ENCODE measurements at regions not wholly inside any gene's neighbourhood (a gene's known extent, or its start where the extent isn't known, plus 50 kb on each side); places are given as distances from the start of the nearest gene placed in this dataset.

- WGBS (ENCODE audit: insufficient coverage, insufficient replicate concordance, low lambda C conversion rate, missing lambda C conversion rate): 10% methylated on average over 5 of the region's 5 CpGs
- H3K79me2 ChIP-seq (ENCODE audit: control insufficient read depth, insufficient read depth, low read length): no peaks in the 10 kb centered on the region
- H3K4me1 ChIP-seq (ENCODE audit: control insufficient read depth, insufficient read depth, low read length): no peaks in the 10 kb centered on the region
- CTCF ChIA-PET: interaction anchor here (0.8 to 1.2 kb wide), 6 partner anchors 9 to 1025 kb away, joined by 3 to 4 read pairs (median 3); no protein-coding TSS in a partner anchor
- H3K9ac ChIP-seq (ENCODE audit: control insufficient read depth, insufficient read depth, low read length): no peak overlapping the region
- SMC1A ChIA-PET (ENCODE audit: uncharacterized antibody, unreplicated experiment): interaction anchor here (1.6 kb wide), 1 partner anchor 609 kb away, joined by 6 read pairs; no protein-coding TSS in a partner anchor
- H3K4me3 ChIP-seq: no peak overlapping the region
- H3K36me3 ChIP-seq (ENCODE audit: control insufficient read depth in 2 of 2, insufficient read depth in 2 of 2, low read length in 1 of 2): no peaks in the 10 kb centered on the region
- POLR2A ChIA-PET: no interaction called here
- FAIRE-seq: no peak
- H3K4me2 ChIP-seq (ENCODE audit: control insufficient read depth, insufficient read depth): no peak overlapping the region
- no peaks in the 10 kb centered on the region for H4K20me1 ChIP-seq (ENCODE audit: control insufficient read depth, insufficient read depth)
- in situ Hi-C loops (cut with MboI) (no loop called here), intact Hi-C loops (cut with micrococcal nuclease; ENCODE audit: unreplicated experiment) (loop anchor here (10.0 kb wide), 1 partner anchor 611 kb away; no protein-coding TSS in a partner anchor)
- no TSS peak for BruUV-seq (replicated peaks)
- H2AFZ ChIP-seq (ENCODE audit: control insufficient read depth, low read depth, low read length): no peak overlapping the region
- no peaks in the 10 kb centered on the region for H3K9me3 ChIP-seq (replicated peaks; ENCODE audit: control insufficient read depth, insufficient read depth, low read length)
- RAD21 ChIA-PET (ENCODE audit: unreplicated experiment): no interaction called here
- TF ChIP-seq NFIC (IDR thresholded peaks at IDR 0.05; ENCODE audit: low read depth, low read length) (no peak), CTCF (IDR thresholded peaks at IDR 0.05 in 2 of 3, conservative IDR thresholded peaks at IDR 0.05 in 1 of 3; ENCODE audit: control insufficient read depth in 2 of 3, extremely low read depth in 1 of 3, insufficient read depth in 1 of 3, low read depth in 3 of 3, low read length in 3 of 3) (peak in 2 of 3 experiments; percentile 13 to 24; a peak in 1 of 6 replicates), SMC3 (IDR thresholded peaks at IDR 0.05; ENCODE audit: borderline replicate concordance, low read length) (peak; percentile 29; the same call in 1 of the 2 replicates)
- no peak for DNase-seq (ENCODE audit: low read depth, low spot score)
- no peak overlapping the region for H3K27ac ChIP-seq (ENCODE audit: control insufficient read depth, insufficient read depth)
- ATAC-seq: peak; percentile 44
- H3K27me3 ChIP-seq (replicated peaks in 1 of 2; ENCODE audit: control insufficient read depth in 2 of 2, insufficient read depth in 2 of 2, low read length in 1 of 2): no peaks in the 10 kb centered on the region
Observed at GRCh38 chr4:178275671-178276360, 833.6 kb upstream of the AGA start.

- no peak for ATAC-seq
- TF ChIP-seq TBL1XR1 (IDR thresholded peaks at IDR 0.05; ENCODE audit: low read depth, low read length) (no peak), ATF7 (IDR thresholded peaks at IDR 0.05; ENCODE audit: low read depth) (no peak), ZBTB11 (CRISPR knock-in tag; IDR thresholded peaks at IDR 0.05) (no peak), YBX1 (IDR thresholded peaks at IDR 0.05) (no peak), E2F8 (IDR thresholded peaks at IDR 0.05; ENCODE audit: low read depth, partially characterized antibody) (no peak)
Observed at GRCh38 chr4:178280362-178280761, 838.1 kb upstream of the AGA start.

More at GRCh38 chr4:178280362-178280761, 838.1 kb upstream of the AGA start:
- ChIA-PET CTCF (interaction anchor here (0.7 kb wide), 1 partner anchor 43 kb away, joined by 3 read pairs; no protein-coding TSS in a partner anchor), POLR2A (no interaction called here), RAD21 (ENCODE audit: unreplicated experiment) (no interaction called here), SMC1A (ENCODE audit: uncharacterized antibody, unreplicated experiment) (interaction anchor here (0.9 kb wide), 1 partner anchor 14 kb away, joined by 3 read pairs; no protein-coding TSS in a partner anchor)
- H3K4me1 ChIP-seq (ENCODE audit: control insufficient read depth, insufficient read depth, low read length): no peaks in the 10 kb centered on the region
- H4K20me1 ChIP-seq (ENCODE audit: control insufficient read depth, insufficient read depth): no peaks in the 10 kb centered on the region
- no peaks in the 10 kb centered on the region for H3K9me3 ChIP-seq (replicated peaks; ENCODE audit: control insufficient read depth, insufficient read depth, low read length)
- no peak overlapping the region for H2AFZ ChIP-seq (ENCODE audit: control insufficient read depth, low read depth, low read length)
- no peaks in the 10 kb centered on the region for H3K27me3 ChIP-seq (replicated peaks in 1 of 2; ENCODE audit: control insufficient read depth in 2 of 2, insufficient read depth in 2 of 2, low read length in 1 of 2)
- in situ Hi-C loops (cut with MboI): no loop called here
- WGBS (ENCODE audit: insufficient coverage, insufficient replicate concordance, low lambda C conversion rate, missing lambda C conversion rate): 4% methylated on average over 4 of the region's 4 CpGs
- no peak overlapping the region for H3K4me3 ChIP-seq
- BruUV-seq (replicated peaks): no TSS peak
- intact Hi-C loops (cut with micrococcal nuclease; ENCODE audit: unreplicated experiment): no loop called here
- H3K79me2 ChIP-seq (ENCODE audit: control insufficient read depth, insufficient read depth, low read length): no peaks in the 10 kb centered on the region
- no peak overlapping the region for H3K4me2 ChIP-seq (ENCODE audit: control insufficient read depth, insufficient read depth)
- FAIRE-seq (no peak), DNase-seq (ENCODE audit: low read depth, low spot score) (no peak)
- H3K9ac ChIP-seq (ENCODE audit: control insufficient read depth, insufficient read depth, low read length): no peak overlapping the region
- H3K36me3 ChIP-seq (ENCODE audit: control insufficient read depth in 2 of 2, insufficient read depth in 2 of 2, low read length in 1 of 2): no peaks in the 10 kb centered on the region
- H3K27ac ChIP-seq (ENCODE audit: control insufficient read depth, insufficient read depth): no peak overlapping the region

Measured in GM12878 (cell line).